K562 (cell line): ENCODE measurements at regions not wholly inside any gene's neighbourhood (a gene's known extent, or its start where the extent isn't known, plus 50 kb on each side); places are given as distances from the start of the nearest gene placed in this dataset.

ENCODE experiments used
- ATAC-seq: fragments of 200-7000 bp; cut with Tn5 transposase; 3 replicates; pipeline ENCODE4 v1.9.1; 2020; ENCODE audit warnings: moderate library complexity
- BruUV-seq: library from RNA; stranded (reverse); fragments of 400-500 nt; replicated peaks from 2 replicates; lab custom pipeline; 2021; lab: Mats Ljungman, UMichigan
- CTCF ChIA-PET: fragments of 300-600 bp; formaldehyde crosslinking; extraction: SDS; loops from one replicate; lab custom pipeline; 2021; ENCODE audit warnings: low intra/inter-chr PET ratio; lab: Yijun Ruan, JAX
- POLR2A ChIA-PET: fragments of 300-600, 350-650 bp; sonication (Branson Sonifier 250); formaldehyde crosslinking; extraction: SDS; loops from one replicate; lab custom pipeline; 2021; ENCODE audit warnings: antibody characterized with exemption, inconsistent platforms; lab: Yijun Ruan, JAX
- DNase-seq, 4 experiments: peaks; one replicate each; pipeline versions ENCODE4 v3.0.0 to v3.0.0-alpha.2; 2011 to 2018; ENCODE audit warnings: low spot score in 3 of 4, mixed read lengths in 3 of 4; ENCODE audit errors: extremely low read depth in 1 of 4
- FAIRE-seq: peaks from 2 replicates; lab custom pipeline; 2011; peaks lifted over from hg19 to GRCh38; lab: Jason Lieb, UNC
- H2AFZ ChIP-seq: 2 replicates; pipeline ENCODE4 v1.6.0; 2011; ENCODE audit warnings: low read depth, low read length, control low read depth, inconsistent platforms
- H3K27ac ChIP-seq: fragments of 200-600 bp; 3 replicates; pipeline ENCODE4 v1.8.0; 2011; ENCODE audit warnings: low read depth, mild to moderate bottlenecking, control low read depth, inconsistent platforms, low read length, moderate library complexity, mixed read lengths; ENCODE audit errors: extremely low read depth
- H3K27me3 ChIP-seq, 2 experiments: fragments of 300-600 bp in 1 of 2; 2 replicates in 1 of 2; 3 replicates in 1 of 2; pipeline versions ENCODE4 v1.6.0 to v1.8.0; 2011; ENCODE audit warnings: inconsistent platforms in 2 of 2, low read length in 2 of 2, mild to moderate bottlenecking in 1 of 2, mixed read lengths in 1 of 2, moderate library complexity in 1 of 2; ENCODE audit not compliant: control insufficient read depth in 2 of 2, insufficient read depth in 2 of 2
- H3K36me3 ChIP-seq: fragments of 300-600 bp; 3 replicates; pipeline ENCODE4 v1.8.0; 2011; ENCODE audit warnings: mild to moderate bottlenecking, low read length, inconsistent platforms; ENCODE audit not compliant: control insufficient read depth, insufficient read depth
- H3K4me1 ChIP-seq, 2 experiments: fragments of 200-600 bp in 1 of 2; replicated peaks in 1 of 2; 2 replicates in 1 of 2; 3 replicates in 1 of 2; pipeline versions ENCODE4 v1.5.1 to v1.8.0; 2011; ENCODE audit warnings: inconsistent platforms in 2 of 2, low read length in 2 of 2, mild to moderate bottlenecking in 1 of 2, mixed read lengths in 1 of 2, moderate library complexity in 1 of 2; ENCODE audit not compliant: control insufficient read depth in 2 of 2, insufficient read depth in 2 of 2
- H3K4me2 ChIP-seq: 2 replicates; pipeline ENCODE4 v1.6.1; 2011; ENCODE audit warnings: low read length, control low read depth, inconsistent platforms, mixed read lengths; ENCODE audit not compliant: insufficient read depth
- H3K4me3 ChIP-seq: fragments of 200-600 bp; sonication (generic), shearing (Covaris generic); 2 replicates; pipeline ENCODE4 v1.5.1; 2016; ENCODE audit warnings: control low read depth, inconsistent platforms
- H3K79me2 ChIP-seq: fragments of 200-600 bp; 3 replicates; pipeline ENCODE4 v1.8.0; 2011; ENCODE audit warnings: low read length, inconsistent platforms; ENCODE audit not compliant: control insufficient read depth, insufficient read depth
- H3K9ac ChIP-seq, 2 experiments: 2 replicates each; pipeline versions ENCODE4 v1.6.0 to v1.6.1; 2011; ENCODE audit warnings: low read depth in 2 of 2, low read length in 2 of 2, control low read depth in 1 of 2, inconsistent platforms in 1 of 2, mild to moderate bottlenecking in 1 of 2, mixed read lengths in 1 of 2; ENCODE audit not compliant: insufficient read depth in 1 of 2
- H3K9me1 ChIP-seq: one replicate; pipeline ENCODE4 v1.6.0; 2011; ENCODE audit warnings: inconsistent platforms, mild to moderate bottlenecking, low read length, moderate library complexity; ENCODE audit not compliant: control insufficient read depth, insufficient read depth
- H3K9me3 ChIP-seq: replicated peaks from 2 replicates; pipeline ENCODE4 v1.5.1; 2011; ENCODE audit warnings: low read depth, low read length, inconsistent platforms; ENCODE audit not compliant: control insufficient read depth, insufficient read depth
- H4K20me1 ChIP-seq: replicated peaks from 2 replicates; pipeline ENCODE4 v1.6.1; 2011; ENCODE audit warnings: low read length, inconsistent platforms, mixed read lengths; ENCODE audit not compliant: control insufficient read depth, insufficient read depth
- BRF1 ChIP-seq: IDR thresholded peaks from 3 replicates; pipeline ENCODE4 v1.6.1; 2011; ENCODE audit warnings: borderline replicate concordance, mild to moderate bottlenecking; ENCODE audit not compliant: insufficient read length; ENCODE audit errors: extremely low read depth
- CREB1 ChIP-seq, 2 experiments: sonication (generic) in 1 of 2; formaldehyde crosslinking in 1 of 2; IDR thresholded peaks; 2 replicates each; pipeline versions ENCODE4 v1.6.1 to v1.8.0; 2012 to 2022; ENCODE audit warnings: inconsistent platforms in 1 of 2, mild to moderate bottlenecking in 1 of 2, missing genetic modification reagents in 1 of 2, moderate library complexity in 1 of 2
- FOS ChIP-seq: IDR thresholded peaks from 3 replicates; pipeline ENCODE4 v1.6.1; 2011; ENCODE audit not compliant: insufficient read length; ENCODE audit errors: extremely low read depth
- KAT7 ChIP-seq: sonication (generic); formaldehyde crosslinking; IDR thresholded peaks from 2 replicates; pipeline ENCODE4 v1.8.0; 2022; ENCODE audit warnings: missing genetic modification reagents, mild to moderate bottlenecking, borderline replicate concordance
- LARP7 ChIP-seq: fragments of 450-650 bp; IDR thresholded peaks from 2 replicates; pipeline ENCODE4 v1.6.1; 2016
- PHB2 ChIP-seq: fragments of 450-650 bp; IDR thresholded peaks from 2 replicates; pipeline ENCODE4 v1.6.1; 2017; ENCODE audit warnings: low read depth
- POU5F1 ChIP-seq: fragments of 150-350 bp; IDR thresholded peaks from 2 replicates; pipeline ENCODE4 v1.6.1; 2014; ENCODE audit warnings: borderline replicate concordance, low read length, low read depth, mild to moderate bottlenecking; ENCODE audit not compliant: partially characterized antibody
- TCF7L2 ChIP-seq: fragments of 150-350 bp; IDR thresholded peaks from 2 replicates; pipeline ENCODE4 v1.6.1; 2016; ENCODE audit warnings: low read depth, mild to moderate bottlenecking, low read length, moderate library complexity
- TRIM24 ChIP-seq, 2 experiments: fragments of 450-650 bp; IDR thresholded peaks; 2 replicates each; pipeline ENCODE4 v1.6.1; 2016
- TSC22D4 ChIP-seq: fragments of 450-650 bp; IDR thresholded peaks from 2 replicates; pipeline ENCODE4 v1.6.1; 2016; ENCODE audit warnings: missing genetic modification characterization, missing biosample characterization, control low read depth
- WHSC1 ChIP-seq: IDR thresholded peaks from one replicate; pipeline ENCODE4 v1.6.1; 2012; ENCODE audit warnings: low read length, control low read depth, inconsistent platforms
- ZFP36 ChIP-seq: fragments of 150-350 bp; IDR thresholded peaks from 2 replicates; pipeline ENCODE4 v1.6.1; 2018; ENCODE audit warnings: low read length, low read depth; ENCODE audit not compliant: partially characterized antibody
- ZKSCAN3 ChIP-seq: fragments of 250-450 bp; sonication (Bioruptor Pico); IDR thresholded peaks from 2 replicates; pipeline ENCODE4 v1.4.0; 2020
- ZNF184 ChIP-seq: sonication (generic); formaldehyde crosslinking; IDR thresholded peaks from 2 replicates; pipeline ENCODE4 v1.5.0; 2020; ENCODE audit warnings: missing genetic modification reagents
- WGBS: fragments of 100-300 bp; shearing (Covaris generic); methylation state at CpG from one replicate; pipeline ENCODE4 v1.1.6; 2016; ENCODE audit warnings: low coverage, mixed read lengths; ENCODE audit not compliant: insufficient coverage; ENCODE audit errors: missing lambda C conversion rate; 5-methylcytosine and 5-hydroxymethylcytosine counted together
- in situ Hi-C: fragments of 300-500 bp; cut with MboI; formaldehyde crosslinking; loops from 4 replicates; pipeline ENCODE4 v1.15.0; 2018; ENCODE audit warnings: inconsistent platforms, mixed read lengths
- intact Hi-C: fragments of 100-400 bp; cut with micrococcal nuclease; formaldehyde crosslinking; loops from 2 replicates; pipeline ENCODE4 v1.14.2; 2022
- TF ChIP-seq, protein P1 (sequence below): fragments of 250-450 bp; sonication (Bioruptor Pico); IDR thresholded peaks from 2 replicates; pipeline ENCODE4 v1.4.0; 2020; ENCODE audit warnings: borderline replicate concordance
- TF ChIP-seq, protein P2 (sequence below): fragments of 450-650 bp; IDR thresholded peaks from 2 replicates; pipeline ENCODE4 v1.6.1; 2014; ENCODE audit warnings: low read depth, mild to moderate bottlenecking, moderate library complexity, borderline replicate concordance
- TF ChIP-seq, protein P3 (sequence below): sonication (generic); formaldehyde crosslinking; IDR thresholded peaks from 2 replicates; pipeline ENCODE4 v1.8.0; 2022; ENCODE audit warnings: mild to moderate bottlenecking, missing genetic modification reagents
- TF ChIP-seq, protein P4 (sequence below), 3 experiments: IDR thresholded peaks in 2 of 3; conservative IDR thresholded peaks in 1 of 3; 2 replicates each; pipeline ENCODE4 v1.5.1; 2011 to 2012; ENCODE audit warnings: low read length in 3 of 3, mild to moderate bottlenecking in 3 of 3, control low read depth in 2 of 3, improper control_type of control experiment in 1 of 3, inconsistent platforms in 1 of 3, low read depth in 1 of 3, mixed read lengths in 1 of 3, moderate library complexity in 1 of 3; ENCODE audit not compliant: insufficient read depth in 2 of 3

DNA sequence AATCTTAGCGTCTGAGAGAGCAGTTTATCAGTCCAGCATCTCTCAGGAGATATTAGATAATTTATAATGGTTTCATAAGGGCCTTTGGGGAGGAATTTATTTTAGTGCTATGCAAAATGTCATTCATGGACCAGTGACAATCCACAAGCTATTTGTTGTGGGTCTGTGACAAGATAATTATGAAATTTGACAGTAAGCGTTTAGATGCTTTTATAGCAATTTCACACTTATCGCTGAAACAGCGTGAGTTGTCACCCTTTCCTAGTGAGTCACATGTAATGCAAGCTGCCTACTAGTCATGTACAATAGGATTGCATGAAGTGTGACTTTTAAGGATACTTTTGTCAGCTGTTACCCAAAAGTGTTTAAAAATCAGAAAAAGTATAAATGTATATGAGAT, 315.6 kb upstream of the THBS1 start (continued):
- no peak for TF ChIP-seq TRIM24 (IDR thresholded peaks at IDR 0.05)
- TF ChIP-seq, protein P1, sequence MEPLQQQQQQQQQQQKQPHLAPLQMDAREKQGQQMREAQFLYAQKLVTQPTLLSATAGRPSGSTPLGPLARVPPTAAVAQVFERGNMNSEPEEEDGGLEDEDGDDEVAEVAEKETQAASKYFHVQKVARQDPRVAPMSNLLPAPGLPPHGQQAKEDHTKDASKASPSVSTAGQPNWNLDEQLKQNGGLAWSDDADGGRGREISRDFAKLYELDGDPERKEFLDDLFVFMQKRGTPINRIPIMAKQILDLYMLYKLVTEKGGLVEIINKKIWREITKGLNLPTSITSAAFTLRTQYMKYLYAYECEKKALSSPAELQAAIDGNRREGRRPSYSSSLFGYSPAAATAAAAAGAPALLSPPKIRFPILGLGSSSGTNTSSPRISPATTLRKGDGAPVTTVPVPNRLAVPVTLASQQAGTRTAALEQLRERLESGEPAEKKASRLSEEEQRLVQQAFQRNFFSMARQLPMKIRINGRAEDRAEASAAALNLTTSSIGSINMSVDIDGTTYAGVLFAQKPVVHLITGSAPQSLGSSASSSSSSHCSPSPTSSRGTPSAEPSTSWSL (CRISPR knock-in tag): no peak
- no peak for TF ChIP-seq WHSC1
- TF ChIP-seq ZKSCAN3 (CRISPR knock-in tag): no peak
- no peak for TF ChIP-seq POU5F1
- no peak for TF ChIP-seq PHB2

DNA sequence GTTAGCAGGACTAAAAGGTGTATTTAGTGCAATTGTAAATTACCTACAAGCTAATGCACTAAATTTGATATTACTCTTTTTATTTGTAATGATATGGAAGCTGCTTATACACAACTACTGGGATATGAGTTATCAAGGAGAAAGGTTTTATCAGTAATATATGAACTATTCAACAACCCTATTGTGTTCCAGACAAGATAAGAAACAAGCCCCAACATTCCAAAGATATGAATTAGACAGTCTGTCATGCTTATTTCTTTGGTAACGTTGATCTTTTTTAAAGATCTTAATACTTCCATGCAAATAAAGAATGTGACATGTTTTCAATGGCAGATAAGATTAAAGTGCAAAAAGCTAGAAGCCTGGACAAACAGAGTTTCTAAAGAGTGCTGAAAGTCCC, 314.0 kb upstream of the THBS1 start:
- FAIRE-seq (no peak), ATAC-seq (no peak), DNase-seq (no peak)
- Histone ChIP-seq H3K9me3 (no peaks in the 10 kb centered on the region), H3K9ac (no peak overlapping the region), H3K36me3 (no peaks in the 10 kb centered on the region), H2AFZ (no peak overlapping the region), H3K9me1 (no peaks in the 10 kb centered on the region), H3K79me2 (no peaks in the 10 kb centered on the region), H3K4me1 (no peaks in the 10 kb centered on the region), H3K27me3 (0 out of 5 replicates have a peak, but pooled peaks cover 0 to 5% of the 10 kb centered on the region in 2 experiments), H3K27ac (no peak overlapping the region), H3K4me3 (no peak overlapping the region), H4K20me1 (no peaks in the 10 kb centered on the region), H3K4me2 (no peak overlapping the region)
- intact Hi-C loops: no loop called here
- in situ Hi-C loops: no loop called here
- ChIA-PET CTCF (no interaction called here), POLR2A (interaction anchor here (1.2 kb wide), 1 partner anchor 18 kb away, joined by 3 read pairs; no protein-coding TSS in a partner anchor)
- 0% methylated on average over 1 of the region's 1 CpG for WGBS
- BruUV-seq: no TSS peak
- TF ChIP-seq BRF1 (no peak), ZFP36 (no peak), ZNF184 (CRISPR knock-in tag) (no peak), KAT7 (CRISPR knock-in tag) (no peak), CREB1 (IDR thresholded peaks at IDR 0.05) (no peak), CREB1 (CRISPR knock-in tag; IDR thresholded peaks at IDR 0.05) (no peak), TSC22D4 (tag) (no peak), FOS (no peak), LARP7 (no peak), TCF7L2 (no peak)
- TF ChIP-seq, protein P2, sequence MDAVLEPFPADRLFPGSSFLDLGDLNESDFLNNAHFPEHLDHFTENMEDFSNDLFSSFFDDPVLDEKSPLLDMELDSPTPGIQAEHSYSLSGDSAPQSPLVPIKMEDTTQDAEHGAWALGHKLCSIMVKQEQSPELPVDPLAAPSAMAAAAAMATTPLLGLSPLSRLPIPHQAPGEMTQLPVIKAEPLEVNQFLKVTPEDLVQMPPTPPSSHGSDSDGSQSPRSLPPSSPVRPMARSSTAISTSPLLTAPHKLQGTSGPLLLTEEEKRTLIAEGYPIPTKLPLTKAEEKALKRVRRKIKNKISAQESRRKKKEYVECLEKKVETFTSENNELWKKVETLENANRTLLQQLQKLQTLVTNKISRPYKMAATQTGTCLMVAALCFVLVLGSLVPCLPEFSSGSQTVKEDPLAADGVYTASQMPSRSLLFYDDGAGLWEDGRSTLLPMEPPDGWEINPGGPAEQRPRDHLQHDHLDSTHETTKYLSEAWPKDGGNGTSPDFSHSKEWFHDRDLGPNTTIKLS: no peak
- TF ChIP-seq, protein P3, sequence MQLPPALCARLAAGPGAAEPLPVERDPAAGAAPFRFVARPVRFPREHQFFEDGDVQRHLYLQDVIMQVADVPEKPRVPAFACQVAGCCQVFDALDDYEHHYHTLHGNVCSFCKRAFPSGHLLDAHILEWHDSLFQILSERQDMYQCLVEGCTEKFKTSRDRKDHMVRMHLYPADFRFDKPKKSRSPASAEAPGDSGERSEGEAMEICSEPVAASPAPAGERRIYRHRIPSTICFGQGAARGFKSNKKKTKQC (CRISPR knock-in tag): no peak
- TF ChIP-seq, protein P4, sequence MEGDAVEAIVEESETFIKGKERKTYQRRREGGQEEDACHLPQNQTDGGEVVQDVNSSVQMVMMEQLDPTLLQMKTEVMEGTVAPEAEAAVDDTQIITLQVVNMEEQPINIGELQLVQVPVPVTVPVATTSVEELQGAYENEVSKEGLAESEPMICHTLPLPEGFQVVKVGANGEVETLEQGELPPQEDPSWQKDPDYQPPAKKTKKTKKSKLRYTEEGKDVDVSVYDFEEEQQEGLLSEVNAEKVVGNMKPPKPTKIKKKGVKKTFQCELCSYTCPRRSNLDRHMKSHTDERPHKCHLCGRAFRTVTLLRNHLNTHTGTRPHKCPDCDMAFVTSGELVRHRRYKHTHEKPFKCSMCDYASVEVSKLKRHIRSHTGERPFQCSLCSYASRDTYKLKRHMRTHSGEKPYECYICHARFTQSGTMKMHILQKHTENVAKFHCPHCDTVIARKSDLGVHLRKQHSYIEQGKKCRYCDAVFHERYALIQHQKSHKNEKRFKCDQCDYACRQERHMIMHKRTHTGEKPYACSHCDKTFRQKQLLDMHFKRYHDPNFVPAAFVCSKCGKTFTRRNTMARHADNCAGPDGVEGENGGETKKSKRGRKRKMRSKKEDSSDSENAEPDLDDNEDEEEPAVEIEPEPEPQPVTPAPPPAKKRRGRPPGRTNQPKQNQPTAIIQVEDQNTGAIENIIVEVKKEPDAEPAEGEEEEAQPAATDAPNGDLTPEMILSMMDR (IDR thresholded peaks at IDR 0.05 in 2 of 3, conservative IDR thresholded peaks at IDR 0.05 in 1 of 3; ENCODE audit: insufficient read depth in 2 of 3, low read depth in 1 of 3, low read length in 3 of 3): no peak
